HFFc6 (cell line): ENCODE measurements at regions not wholly inside any gene's neighbourhood (a gene's known extent, or its start where the extent isn't known, plus 50 kb on each side); places are given as distances from the start of the nearest gene placed in this dataset.
A peak's percentile ranks its signal among the peaks of the same experiment; 100 is the strongest.
"Not testable (repeated sequence)": the region's sequence is repeated elsewhere in the genome, so short reads cannot be mapped to it uniquely, and the experiment has no call there.

ENCODE experiments used
- DNase-seq: peaks from one replicate; pipeline ENCODE4 v3.0.0-alpha.2; 2018
- H3K27ac Mint-ChIP-seq: 2 replicates; pipeline ENCODE4 v1.8.0; 2020; ENCODE audit warnings: mild to moderate bottlenecking, mixed read lengths
- H3K27me3 Mint-ChIP-seq: 2 replicates; pipeline ENCODE4 v1.8.0; 2021; ENCODE audit warnings: mild to moderate bottlenecking, moderate library complexity, mixed read lengths; ENCODE audit not compliant: insufficient read depth
- H3K36me3 Mint-ChIP-seq: 2 replicates; pipeline ENCODE4 v1.8.0; 2021; ENCODE audit warnings: low read depth, mixed read lengths
- H3K4me1 Mint-ChIP-seq: 2 replicates; pipeline ENCODE4 v1.8.0; 2020; ENCODE audit warnings: low read depth, mixed read lengths
- H3K4me3 Mint-ChIP-seq: 2 replicates; pipeline ENCODE4 v1.8.0; 2020; ENCODE audit warnings: mild to moderate bottlenecking, moderate library complexity, mixed read lengths
- H3K9me3 Mint-ChIP-seq: 2 replicates; pipeline ENCODE4 v1.8.0; 2020; ENCODE audit warnings: mild to moderate bottlenecking, mixed read lengths
- CTCF ChIP-seq: fragments of 200-600 bp; sonication (generic); IDR thresholded peaks from 2 replicates; pipeline ENCODE4 v1.5.0; 2021; ENCODE audit warnings: antibody characterized with exemption, mild to moderate bottlenecking

DNA sequence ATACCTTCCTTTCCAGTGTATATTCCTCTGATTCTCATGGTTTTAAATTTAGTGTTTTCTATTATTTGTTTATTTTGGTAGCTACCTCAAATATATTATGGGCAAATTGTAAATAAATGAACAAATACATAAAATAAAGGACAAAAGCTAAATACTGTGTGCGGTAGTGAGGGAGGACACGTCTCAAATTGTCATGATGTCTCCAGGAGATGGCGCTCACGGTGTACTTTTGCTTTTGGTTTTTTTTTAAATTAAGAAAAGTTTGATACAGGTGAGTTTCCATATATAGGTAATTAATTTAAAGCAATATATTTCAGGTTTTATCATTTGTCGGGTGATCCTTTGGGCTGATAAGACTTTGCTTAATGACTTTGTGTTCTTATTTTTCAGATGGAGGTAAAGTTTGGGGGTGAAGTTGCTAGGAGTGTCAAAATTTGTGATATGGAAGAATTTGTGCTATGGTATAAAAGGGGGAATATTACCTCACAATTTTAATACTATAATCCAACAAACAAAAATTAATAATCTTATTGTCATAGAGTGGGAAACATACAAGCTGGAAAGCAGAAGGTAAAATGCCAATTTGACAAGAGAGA lies 68.4 kb upstream of the TMEM229A start:
- DNase-seq = no peak
- H3K9me3 Mint-ChIP-seq = peaks cover 17% of the 10 kb centered on the region
- no peak overlapping the region for H3K4me3 Mint-ChIP-seq
- no peaks in the 10 kb centered on the region for H3K27me3 Mint-ChIP-seq
- TF ChIP-seq CTCF = peak; percentile 48; the same call in 1 of the 2 replicates
- no peaks in the 10 kb centered on the region for H3K4me1 Mint-ChIP-seq
- H3K36me3 Mint-ChIP-seq = no peaks in the 10 kb centered on the region
- no peak overlapping the region for H3K27ac Mint-ChIP-seq

DNA sequence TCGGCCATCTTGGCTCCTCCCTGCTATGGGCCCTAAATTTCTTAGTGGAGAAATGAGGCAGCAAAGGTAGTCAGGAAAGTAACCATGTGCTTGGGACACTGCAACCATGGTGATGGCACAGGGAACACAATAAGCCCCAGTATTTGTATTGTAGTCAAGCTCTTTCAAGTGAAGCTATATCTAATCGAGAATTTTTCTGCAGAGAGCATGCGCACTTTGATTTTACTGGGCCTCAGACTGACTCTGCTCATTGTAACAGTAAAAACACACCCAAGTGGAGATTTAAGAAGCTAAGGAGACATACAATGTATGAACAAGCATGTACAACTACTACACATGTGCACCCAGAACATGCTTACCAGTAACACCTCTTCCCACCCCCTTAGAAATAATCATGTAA lies 67.3 kb upstream of the TMEM229A start:
- no peak for TF ChIP-seq CTCF
- peaks cover 17% of the 10 kb centered on the region for H3K9me3 Mint-ChIP-seq
- H3K4me1 Mint-ChIP-seq = no peaks in the 10 kb centered on the region
- no peaks in the 10 kb centered on the region for H3K36me3 Mint-ChIP-seq
- H3K27ac Mint-ChIP-seq = no peak overlapping the region
- H3K4me3 Mint-ChIP-seq = no peak overlapping the region
- H3K27me3 Mint-ChIP-seq = no peaks in the 10 kb centered on the region
- no peak for DNase-seq

DNA sequence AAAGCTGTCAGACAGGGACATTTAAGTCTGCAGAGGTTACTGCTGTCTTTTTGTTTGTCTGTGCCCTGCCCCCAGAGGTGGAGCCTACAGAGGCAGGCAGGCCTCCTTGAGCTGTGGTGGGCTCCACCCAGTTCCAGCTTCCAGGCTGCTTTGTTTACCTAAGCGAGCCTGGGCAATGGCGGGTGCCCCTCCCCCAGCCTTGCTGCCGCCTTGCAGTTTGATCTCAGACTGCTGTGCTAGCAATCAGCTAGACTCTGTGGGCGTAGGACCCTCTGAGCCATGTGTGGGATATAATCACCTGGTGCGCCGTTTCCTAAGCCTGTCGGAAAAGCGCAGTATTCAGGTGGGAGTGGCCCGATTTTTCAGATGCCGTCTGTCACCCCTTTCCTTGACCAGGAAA lies 66.7 kb upstream of the TMEM229A start:
- H3K4me3 Mint-ChIP-seq, H3K27ac Mint-ChIP-seq, H3K36me3 Mint-ChIP-seq, H3K27me3 Mint-ChIP-seq, H3K4me1 Mint-ChIP-seq, DNase-seq: not testable (repeated sequence)
- H3K9me3 Mint-ChIP-seq = peaks cover 17% of the 10 kb centered on the region

DNA sequence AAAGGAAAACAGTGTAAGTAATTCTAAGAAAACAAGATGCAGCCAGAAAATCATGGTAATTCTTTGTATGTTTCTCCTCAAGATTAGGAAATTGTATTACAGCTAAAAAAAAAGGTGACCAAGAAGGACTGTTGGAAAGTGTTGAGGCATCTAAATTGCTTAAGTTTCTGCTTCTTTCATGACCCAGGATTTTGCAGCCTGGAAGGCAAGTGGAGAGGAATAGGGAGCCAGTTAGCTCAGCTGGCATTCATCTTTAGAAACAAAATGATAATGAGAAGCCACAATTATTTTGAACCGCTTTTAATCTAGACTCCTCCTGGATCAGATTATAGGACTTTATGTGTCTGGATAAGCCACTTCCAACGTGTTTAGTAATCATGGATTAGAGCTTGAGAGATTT lies 56.8 kb upstream of the TMEM229A start:
- TF ChIP-seq CTCF = no peak
- no peak for DNase-seq
- Mint-ChIP-seq H3K9me3 (peaks cover 26% of the 10 kb centered on the region), H3K4me3 (no peak overlapping the region), H3K27ac (no peak overlapping the region), H3K36me3 (no peaks in the 10 kb centered on the region), H3K4me1 (no peaks in the 10 kb centered on the region), H3K27me3 (no peaks in the 10 kb centered on the region)

GRCh38 chr7:124088590-124088989 lies 55.7 kb upstream of the TMEM229A start:
- Mint-ChIP-seq H3K4me3 (no peak overlapping the region), H3K27ac (no peak overlapping the region), H3K27me3 (no peaks in the 10 kb centered on the region), H3K36me3 (no peaks in the 10 kb centered on the region), H3K9me3 (peaks cover 26% of the 10 kb centered on the region), H3K4me1 (no peaks in the 10 kb centered on the region)
- no peak for DNase-seq
- no peak for TF ChIP-seq CTCF

DNA sequence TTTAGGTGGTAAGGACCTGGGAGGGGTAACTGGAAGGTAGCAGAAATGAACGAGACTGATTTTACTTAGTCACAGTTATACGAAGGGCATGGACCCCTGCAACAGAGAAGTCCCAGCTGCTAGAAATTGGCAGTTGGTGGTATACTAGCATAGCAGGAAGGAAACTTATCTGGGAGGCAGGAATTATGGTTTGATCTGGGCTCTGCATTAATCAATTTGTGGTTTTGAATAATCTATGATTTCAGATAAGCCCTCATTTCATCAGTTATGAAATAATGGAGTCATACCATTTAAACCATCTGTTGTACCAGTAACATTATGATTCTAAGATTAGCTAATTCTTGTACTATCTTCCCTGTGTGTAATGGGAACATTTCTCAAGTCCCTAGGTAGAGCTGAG lies 54.0 kb upstream of the TMEM229A start:
- TF ChIP-seq CTCF = no peak
- Mint-ChIP-seq H3K36me3 (no peaks in the 10 kb centered on the region), H3K4me3 (no peak overlapping the region), H3K4me1 (no peaks in the 10 kb centered on the region), H3K27me3 (no peaks in the 10 kb centered on the region), H3K9me3 (peaks cover 29% of the 10 kb centered on the region), H3K27ac (no peak overlapping the region)
- no peak for DNase-seq
